SK-N-SH (cell line): ENCODE measurements at regions not wholly inside any gene's neighbourhood (a gene's known extent, or its start where the extent isn't known, plus 50 kb on each side); places are given as distances from the start of the nearest gene placed in this dataset.

ENCODE experiments used
- CTCF ChIA-PET: fragments of 300-600, 350-600 bp; formaldehyde crosslinking; extraction: SDS; loops from one replicate; lab custom pipeline; 2021; lab: Yijun Ruan, JAX
- POLR2A ChIA-PET: fragments of 350-600 bp; sonication (Branson Sonifier 250); formaldehyde crosslinking; extraction: SDS; loops from one replicate; lab custom pipeline; 2020; ENCODE audit warnings: antibody characterized with exemption, inconsistent platforms; lab: Yijun Ruan, JAX
- DNase-seq: peaks from one replicate; pipeline ENCODE4 v3.0.0; 2012
- H2AFZ ChIP-seq: fragments of 200-600 bp; sonication (generic); 2 replicates; pipeline ENCODE4 v1.8.1; 2016; ENCODE audit warnings: antibody characterized with exemption, mild to moderate bottlenecking, low read depth
- H3F3A ChIP-seq: fragments of 200-600 bp; sonication (generic); replicated peaks from 2 replicates; pipeline ENCODE3; 2016; ENCODE audit warnings: antibody characterized with exemption, mild to moderate bottlenecking; ENCODE audit not compliant: insufficient read depth
- H3K27ac ChIP-seq, 2 experiments: fragments of 200-500 bp in 1 of 2; fragments of 200-600 bp in 1 of 2; sonication (Bioruptor generic) in 1 of 2; sonication (generic), shearing (Covaris generic) in 1 of 2; 2 replicates each; pipeline versions ENCODE4 v1.5.1 to v1.6.1; 2014 to 2016; ENCODE audit warnings: low read depth in 2 of 2, inconsistent platforms in 1 of 2, low read length in 1 of 2, mild to moderate bottlenecking in 1 of 2, mixed read lengths in 1 of 2
- H3K27me3 ChIP-seq: fragments of 200-600 bp; sonication (generic), shearing (Covaris generic); 2 replicates; pipeline ENCODE4 v1.6.1; 2016; ENCODE audit warnings: mixed run types; ENCODE audit not compliant: insufficient read depth
- H3K36me3 ChIP-seq, 2 experiments: fragments of 200-500 bp in 1 of 2; fragments of 200-600 bp in 1 of 2; sonication (Bioruptor generic) in 1 of 2; sonication (generic) in 1 of 2; replicated peaks in 1 of 2; 2 replicates each; pipeline versions ENCODE3 to v1.5.1; 2014 to 2016; ENCODE audit warnings: low read length in 1 of 2, mild to moderate bottlenecking in 1 of 2; ENCODE audit not compliant: insufficient read depth in 2 of 2, control insufficient read depth in 1 of 2
- H3K4me1 ChIP-seq, 2 experiments: fragments of 200-500 bp in 1 of 2; fragments of 200-600 bp in 1 of 2; sonication (Bioruptor generic) in 1 of 2; sonication (generic), shearing (Covaris generic) in 1 of 2; 2 replicates each; pipeline versions ENCODE4 v1.5.1 to v1.6.1; 2014 to 2016; ENCODE audit warnings: low read depth in 1 of 2, low read length in 1 of 2, mixed run types in 1 of 2; ENCODE audit not compliant: insufficient read depth in 2 of 2, control insufficient read depth in 1 of 2
- H3K4me2 ChIP-seq: fragments of 200-600 bp; sonication (generic), shearing (Covaris generic); 2 replicates; pipeline ENCODE4 v1.6.1; 2017; ENCODE audit warnings: mixed run types
- H3K4me3 ChIP-seq, 2 experiments: fragments of 200-500 bp in 1 of 2; fragments of 200-600 bp in 1 of 2; sonication (Bioruptor generic) in 1 of 2; sonication (generic), shearing (Covaris generic) in 1 of 2; 2 replicates each; pipeline versions ENCODE4 v1.5.1 to v1.8.1; 2014 to 2016; ENCODE audit warnings: low read depth in 2 of 2, inconsistent platforms in 1 of 2, low read length in 1 of 2, mild to moderate bottlenecking in 1 of 2, mixed read lengths in 1 of 2, moderate library complexity in 1 of 2
- H3K79me2 ChIP-seq: fragments of 200-600 bp; sonication (generic); 2 replicates; pipeline ENCODE4 v1.8.1; 2017; ENCODE audit warnings: mild to moderate bottlenecking; ENCODE audit not compliant: insufficient read depth
- H3K9ac ChIP-seq: fragments of 200-600 bp; sonication (generic); 2 replicates; pipeline ENCODE4 v1.6.1; 2017; ENCODE audit warnings: mixed run types
- H3K9me2 ChIP-seq: fragments of 200-600 bp; sonication (generic); 2 replicates; pipeline ENCODE4 v1.6.1; 2017; ENCODE audit warnings: mixed run types
- H3K9me3 ChIP-seq: fragments of 200-600 bp; sonication (generic); 2 replicates; pipeline ENCODE4 v1.6.1; 2017; ENCODE audit warnings: mixed run types, mild to moderate bottlenecking, moderate library complexity
- H4K20me1 ChIP-seq: fragments of 200-600 bp; sonication (generic); 2 replicates; pipeline ENCODE4 v1.6.1; 2017; ENCODE audit warnings: mild to moderate bottlenecking, mixed run types; ENCODE audit not compliant: insufficient read depth
- CTCF ChIP-seq: fragments of 200-600 bp; sonication (generic); IDR thresholded peaks from 2 replicates; pipeline ENCODE4 v1.6.1; 2017; ENCODE audit warnings: antibody characterized with exemption, mild to moderate bottlenecking, moderate library complexity
- ELF1 ChIP-seq: IDR thresholded peaks from 2 replicates; pipeline ENCODE4 v1.4.0; 2012
- EP300 ChIP-seq, 2 experiments: IDR thresholded peaks; 2 replicates each; pipeline versions ENCODE4 v1.4.0 to v1.6.1; 2012; ENCODE audit warnings: borderline replicate concordance in 1 of 2, low read depth in 1 of 2, low read length in 1 of 2
- EZH2phosphoT487 ChIP-seq: fragments of 200-600 bp; sonication (generic); IDR thresholded peaks from 2 replicates; pipeline ENCODE4 v1.6.1; 2017; ENCODE audit warnings: low read depth, mixed run types, mild to moderate bottlenecking, antibody characterized with exemption, moderate library complexity, borderline replicate concordance
- FOXM1 ChIP-seq: IDR thresholded peaks from 2 replicates; pipeline ENCODE4 v1.4.0; 2012; ENCODE audit warnings: low read depth, mild to moderate bottlenecking
- GABPA ChIP-seq: IDR thresholded peaks from 2 replicates; pipeline ENCODE4 v1.4.0; 2012; ENCODE audit warnings: low read depth, mild to moderate bottlenecking
- GATA2 ChIP-seq: sonication (generic); formaldehyde crosslinking; IDR thresholded peaks from 2 replicates; pipeline ENCODE4 v1.5.0; 2020; ENCODE audit warnings: mild to moderate bottlenecking, missing genetic modification reagents
- JUND ChIP-seq: IDR thresholded peaks from 2 replicates; pipeline ENCODE4 v1.4.0; 2012
- MAX ChIP-seq: IDR thresholded peaks from 2 replicates; pipeline ENCODE4 v1.4.0; 2012; ENCODE audit warnings: low read depth
- MEF2A ChIP-seq: IDR thresholded peaks from 2 replicates; pipeline ENCODE4 v1.4.0; 2012; ENCODE audit warnings: low read depth, borderline replicate concordance
- NRF1 ChIP-seq: IDR thresholded peaks from 2 replicates; pipeline ENCODE4 v1.6.1; 2012; ENCODE audit warnings: low read depth, mild to moderate bottlenecking, low read length
- PBX3 ChIP-seq: IDR thresholded peaks from 2 replicates; pipeline ENCODE4; 2012
- POLR2AphosphoS5 ChIP-seq: IDR thresholded peaks from 2 replicates; pipeline ENCODE4 v1.6.1; 2012; ENCODE audit warnings: low read depth, low read length
- RAD21 ChIP-seq: IDR thresholded peaks from 2 replicates; pipeline ENCODE4 v1.6.1; 2012; ENCODE audit warnings: mild to moderate bottlenecking, low read length
- RCOR1 ChIP-seq: fragments of 150-350 bp; IDR thresholded peaks from 2 replicates; pipeline ENCODE4 v1.6.1; 2017; ENCODE audit warnings: antibody characterized with exemption, low read length
- RFX5 ChIP-seq: IDR thresholded peaks from 2 replicates; pipeline ENCODE4 v1.6.1; 2012; ENCODE audit warnings: mild to moderate bottlenecking, improper control_type of control experiment, low read length
- RXRA ChIP-seq: IDR thresholded peaks from 2 replicates; pipeline ENCODE4 v1.4.0; 2012; ENCODE audit warnings: low read depth, mild to moderate bottlenecking, borderline replicate concordance
- SIN3A ChIP-seq: IDR thresholded peaks from 2 replicates; pipeline ENCODE4 v1.6.1; 2012; ENCODE audit warnings: low read depth, mild to moderate bottlenecking, low read length, moderate library complexity, borderline replicate concordance
- TAF1 ChIP-seq: IDR thresholded peaks from 2 replicates; pipeline ENCODE4 v1.6.1; 2012; ENCODE audit warnings: low read depth, mild to moderate bottlenecking, low read length, moderate library complexity, borderline replicate concordance
- TCF12 ChIP-seq: IDR thresholded peaks from 2 replicates; pipeline ENCODE4 v1.4.0; 2012
- YY1 ChIP-seq: IDR thresholded peaks from 2 replicates; pipeline ENCODE4 v1.4.0; 2012; ENCODE audit warnings: low read depth, mild to moderate bottlenecking
- WGBS: methylation state at CpG from one replicate; pipeline ENCODE4 v1.1.6; 2017; ENCODE audit warnings: low lambda C conversion rate; 5-methylcytosine and 5-hydroxymethylcytosine counted together

- Histone ChIP-seq H3K4me3 (no peak overlapping the region), H2AFZ (no peak overlapping the region), H3K9me2 (no peaks in the 10 kb centered on the region), H3K79me2 (no peaks in the 10 kb centered on the region), H3K27ac (no peak overlapping the region), H3K36me3 (no peaks in the 10 kb centered on the region), H3K4me1 (no peaks in the 10 kb centered on the region), H3K27me3 (no peaks in the 10 kb centered on the region), H3F3A (no peaks in the 10 kb centered on the region), H4K20me1 (no peaks in the 10 kb centered on the region), H3K9ac (no peak overlapping the region), H3K9me3 (no peaks in the 10 kb centered on the region), H3K4me2 (no peak overlapping the region)
- CTCF ChIA-PET, result interaction anchor here (1.2 kb wide), 1 partner anchor 252 kb away, joined by 3 read pairs; no protein-coding TSS in a partner anchor
- no peak for DNase-seq
- TF ChIP-seq POLR2AphosphoS5, result no peak
- no peak for TF ChIP-seq GATA2 (CRISPR knock-in tag)
- no peak for TF ChIP-seq SIN3A
- TF ChIP-seq TAF1, result no peak
- no peak for TF ChIP-seq NRF1
- TF ChIP-seq CTCF, result no peak
- TF ChIP-seq EZH2phosphoT487, result no peak
- no peak for TF ChIP-seq GABPA
- no peak for TF ChIP-seq RFX5
- TF ChIP-seq MEF2A, result no peak
- no peak for TF ChIP-seq PBX3
- no peak for TF ChIP-seq TCF12
- TF ChIP-seq ELF1, result no peak
- TF ChIP-seq JUND, result no peak
- no peak for TF ChIP-seq RXRA
- POLR2A ChIA-PET, result no interaction called here
Measured at GRCh38 chr5:7018601-7019000, 305.4 kb downstream of the TENT4A start.

- POLR2A ChIA-PET, result no interaction called here
- WGBS, result 5% methylated on average over 2 of the region's 2 CpGs
Measured at GRCh38 chr5:7036192-7036835, 323.1 kb downstream of the TENT4A start.

More at GRCh38 chr5:7036192-7036835, 323.1 kb downstream of the TENT4A start:
- Histone ChIP-seq H3K4me2 (no peak overlapping the region), H3K4me3 (no peak overlapping the region), H2AFZ (no peak overlapping the region), H3K9me3 (no peaks in the 10 kb centered on the region), H3K36me3 (no peaks in the 10 kb centered on the region), H3K27me3 (no peaks in the 10 kb centered on the region), H3K79me2 (no peaks in the 10 kb centered on the region), H3K9me2 (no peaks in the 10 kb centered on the region), H4K20me1 (no peaks in the 10 kb centered on the region), H3F3A (no peaks in the 10 kb centered on the region), H3K27ac (no peak overlapping the region), H3K4me1 (no peaks in the 10 kb centered on the region), H3K9ac (no peak overlapping the region)
- CTCF ChIA-PET, result interaction anchor here (1.2 kb wide), 1 partner anchor 10 kb away, joined by 4 read pairs; no protein-coding TSS in a partner anchor
- DNase-seq, result no peak
- TF ChIP-seq GATA2 (CRISPR knock-in tag), result no peak
- no peak for TF ChIP-seq TCF12
- no peak for TF ChIP-seq ELF1
- no peak for TF ChIP-seq FOXM1
- no peak for TF ChIP-seq RAD21
- no peak for TF ChIP-seq RCOR1
- TF ChIP-seq PBX3, result no peak
- TF ChIP-seq YY1, result no peak
- TF ChIP-seq MAX, result no peak
- no peak for TF ChIP-seq EP300 (IDR thresholded peaks at IDR 0.05; ENCODE audit: borderline replicate concordance in 1 of 2, low read depth in 1 of 2, low read length in 1 of 2)
